Activated CD4-positive, alpha-beta T cell treated with anti-CD3 and anti-CD28 coated beads, Interleukin-2, Interleukin-4, amounts not matched to agents 100 ng/mL and 50 ng/mL, durations not matched to agents 16 hours and 8 hours (primary cell): ENCODE measurements at regions not wholly inside any gene's neighbourhood (a gene's known extent, or its start where the extent isn't known, plus 50 kb on each side); places are given as distances from the start of the nearest gene placed in this dataset.

ENCODE experiments used
- DNase-seq: peaks from one replicate; pipeline ENCODE4 v3.0.0-alpha.2; 2020; ENCODE audit warnings: low spot score

GRCh38 chr6:12221856-12222255 is 68.3 kb upstream of the EDN1 start:
- DNase-seq, result no peak

GRCh38 chr6:12222405-12223366 is 67.5 kb upstream of the EDN1 start:
- no peak for DNase-seq

- DNase-seq, result no peak
Measured at GRCh38 chr6:12223383-12223782, 66.8 kb upstream of the EDN1 start.

GRCh38 chr6:12224251-12224650 is 65.9 kb upstream of the EDN1 start:
- DNase-seq, result no peak

- no peak for DNase-seq
Measured at GRCh38 chr6:12228447-12229146, 61.6 kb upstream of the EDN1 start.

- DNase-seq, result no peak
Measured at GRCh38 chr6:12229332-12229731, 60.8 kb upstream of the EDN1 start.

- DNase-seq, result no peak
Measured at GRCh38 chr6:12230523-12230922, 59.6 kb upstream of the EDN1 start.

- DNase-seq, result peak; percentile 65
Measured at GRCh38 chr6:12232339-12232738, 57.8 kb upstream of the EDN1 start.

- DNase-seq, result no peak
Measured at GRCh38 chr6:12232821-12233220, 57.3 kb upstream of the EDN1 start.

GRCh38 chr6:12233693-12234571 is 56.2 kb upstream of the EDN1 start:
- peak; percentile 82 for DNase-seq

GRCh38 chr6:12235341-12235740 is 54.8 kb upstream of the EDN1 start:
- no peak for DNase-seq

GRCh38 chr6:12238219-12238618 is 51.9 kb upstream of the EDN1 start:
- no peak for DNase-seq
